H1 (cell line): ENCODE measurements at regions not wholly inside any gene's neighbourhood (a gene's known extent, or its start where the extent isn't known, plus 50 kb on each side); places are given as distances from the start of the nearest gene placed in this dataset.

Experiments
- CTCF ChIA-PET: fragments of 300-600 bp; sonication (Branson Sonifier 250); formaldehyde crosslinking; loops from one replicate; lab custom pipeline; 2021; ENCODE audit not compliant: partially characterized antibody; lab: Charles Lee
- POLR2A ChIA-PET: fragments of 300-600 bp; sonication (Branson Sonifier 250); formaldehyde crosslinking; loops from one replicate; lab custom pipeline; 2021; ENCODE audit warnings: inconsistent platforms; ENCODE audit not compliant: partially characterized antibody; lab: Charles Lee
- DNase-seq, 2 experiments: peaks; one replicate each; pipeline versions ENCODE4 v3.0.0 to v3.0.0-alpha.2; 2010 to 2022; ENCODE audit warnings: low spot score in 2 of 2, low read depth in 1 of 2, mixed read lengths in 1 of 2
- FAIRE-seq: peaks from 2 replicates; lab custom pipeline; 2011; peaks lifted over from hg19 to GRCh38; lab: Jason Lieb, UNC
- H2AFZ ChIP-seq: 2 replicates; pipeline ENCODE4 v1.8.1; 2012; ENCODE audit warnings: low read length, inconsistent platforms
- H2AK5ac ChIP-seq: 2 replicates; pipeline ENCODE4 v1.6.1; 2013; ENCODE audit warnings: low read depth, low read length
- H2BK120ac ChIP-seq: replicated peaks from 2 replicates; pipeline ENCODE3; 2013; ENCODE audit warnings: low read depth, low read length, inconsistent platforms
- H2BK12ac ChIP-seq: 2 replicates; pipeline ENCODE4 v1.6.1; 2013; ENCODE audit warnings: low read depth, low read length
- H2BK15ac ChIP-seq: 2 replicates; pipeline ENCODE4 v1.6.1; 2013; ENCODE audit warnings: low read length
- H2BK20ac ChIP-seq: 2 replicates; pipeline ENCODE4 v1.6.1; 2013; ENCODE audit warnings: low read length
- H2BK5ac ChIP-seq: 2 replicates; pipeline ENCODE4 v1.6.1; 2013; ENCODE audit warnings: low read depth, low read length
- H3K14ac ChIP-seq: 2 replicates; pipeline ENCODE4 v1.6.1; 2013; ENCODE audit warnings: inconsistent platforms; ENCODE audit not compliant: insufficient read length
- H3K18ac ChIP-seq: 2 replicates; pipeline ENCODE4 v1.6.1; 2013; ENCODE audit warnings: low read length; ENCODE audit errors: extremely low read depth
- H3K23ac ChIP-seq: 2 replicates; pipeline ENCODE4 v1.6.1; 2013; ENCODE audit warnings: inconsistent platforms; ENCODE audit not compliant: insufficient read length
- H3K23me2 ChIP-seq: 2 replicates; pipeline ENCODE4 v1.6.1; 2013; ENCODE audit warnings: low read depth, low read length
- H3K27ac ChIP-seq: 2 replicates; pipeline ENCODE4 v1.6.1; 2011; ENCODE audit warnings: low read depth, low read length, inconsistent platforms
- H3K27me3 ChIP-seq, 4 experiments: replicated peaks in 1 of 4; 1 replicate in 1 of 4; 2 replicates in 3 of 4; pipeline versions ENCODE4 v1.6.1 to v1.8.1; 2011 to 2013; ENCODE audit warnings: low read length in 3 of 4, mild to moderate bottlenecking in 3 of 4, inconsistent platforms in 2 of 4, mixed read lengths in 2 of 4, moderate library complexity in 1 of 4; ENCODE audit not compliant: control insufficient read depth in 3 of 4, insufficient read depth in 3 of 4; ENCODE audit errors: extremely low read depth in 1 of 4
- H3K36me3 ChIP-seq, 4 experiments: 2 replicates each; pipeline versions ENCODE4 v1.6.1 to v1.8.1; 2011 to 2013; ENCODE audit warnings: mild to moderate bottlenecking in 4 of 4, low read length in 3 of 4, moderate library complexity in 2 of 4, control low read depth in 1 of 4, inconsistent platforms in 1 of 4; ENCODE audit not compliant: insufficient read depth in 4 of 4, control insufficient read depth in 2 of 4
- H3K4ac ChIP-seq: replicated peaks from 2 replicates; pipeline ENCODE3; 2013; ENCODE audit warnings: low read length, low read depth, mixed read lengths, inconsistent platforms; ENCODE audit not compliant: insufficient read length
- H3K4me1 ChIP-seq, 4 experiments: replicated peaks in 1 of 4; 1 replicate in 1 of 4; 2 replicates in 3 of 4; pipeline versions ENCODE4 v1.6.1 to v1.8.1; 2011 to 2013; ENCODE audit warnings: low read length in 3 of 4, inconsistent platforms in 2 of 4, mixed read lengths in 1 of 4; ENCODE audit not compliant: insufficient read depth in 4 of 4, control insufficient read depth in 3 of 4
- H3K4me2 ChIP-seq, 2 experiments: 2 replicates each; pipeline versions ENCODE4 v1.6.1 to v1.8.1; 2011 to 2013; ENCODE audit warnings: low read depth in 2 of 2, low read length in 2 of 2, control low read depth in 1 of 2, inconsistent platforms in 1 of 2, mild to moderate bottlenecking in 1 of 2; ENCODE audit not compliant: insufficient read depth in 1 of 2
- H3K4me3 ChIP-seq, 4 experiments: fragments of 200-600, 300-600 bp in 1 of 4; sonication (generic), shearing (Covaris generic), sonication (Bioruptor Twin) in 1 of 4; 2 replicates each; pipeline versions ENCODE4 v1.5.1 to v1.8.1; 2011 to 2016; ENCODE audit warnings: low read length in 4 of 4, low read depth in 3 of 4, control low read depth in 2 of 4, inconsistent platforms in 2 of 4, mild to moderate bottlenecking in 2 of 4, mixed read lengths in 1 of 4, moderate library complexity in 1 of 4; ENCODE audit not compliant: insufficient read depth in 2 of 4; ENCODE audit errors: extremely low read depth in 1 of 4
- H3K56ac ChIP-seq: replicated peaks from 2 replicates; pipeline ENCODE3; 2013; ENCODE audit warnings: low read depth, mild to moderate bottlenecking, mixed read lengths, low read length, inconsistent platforms; ENCODE audit not compliant: insufficient read length
- H3K79me1 ChIP-seq: 2 replicates; pipeline ENCODE4 v1.6.1; 2013; ENCODE audit warnings: low read depth, low read length, control low read depth
- H3K79me2 ChIP-seq, 2 experiments: 2 replicates each; pipeline versions ENCODE4 v1.6.1 to v1.8.1; 2012 to 2013; ENCODE audit warnings: low read length in 2 of 2, mild to moderate bottlenecking in 2 of 2, inconsistent platforms in 1 of 2; ENCODE audit not compliant: insufficient read depth in 2 of 2, control insufficient read depth in 1 of 2
- H3K9ac ChIP-seq, 4 experiments: replicated peaks in 1 of 4; 1 replicate in 1 of 4; 2 replicates in 3 of 4; pipeline versions ENCODE4 v1.6.1 to v1.8.1; 2011 to 2013; ENCODE audit warnings: low read depth in 3 of 4, low read length in 3 of 4, control low read depth in 2 of 4, mild to moderate bottlenecking in 2 of 4, moderate library complexity in 2 of 4, inconsistent platforms in 1 of 4; ENCODE audit errors: extremely low read depth in 1 of 4
- H3K9me3 ChIP-seq, 2 experiments: 2 replicates each; pipeline versions ENCODE4 v1.6.1 to v1.8.1; 2012 to 2013; ENCODE audit warnings: mild to moderate bottlenecking in 2 of 2, moderate library complexity in 2 of 2, control low read depth in 1 of 2, inconsistent platforms in 1 of 2, low read depth in 1 of 2, low read length in 1 of 2, mixed read lengths in 1 of 2; ENCODE audit not compliant: insufficient read depth in 2 of 2
- H4K20me1 ChIP-seq, 2 experiments: replicated peaks in 1 of 2; 2 replicates each; pipeline versions ENCODE3 to v1.8.1; 2011 to 2013; ENCODE audit warnings: inconsistent platforms in 2 of 2, low read length in 2 of 2, mild to moderate bottlenecking in 1 of 2; ENCODE audit not compliant: insufficient read depth in 2 of 2, control insufficient read depth in 1 of 2
- H4K5ac ChIP-seq: 2 replicates; pipeline ENCODE4 v1.6.1; 2013; ENCODE audit warnings: low read length, low read depth, mixed read lengths, inconsistent platforms; ENCODE audit not compliant: insufficient read length
- H4K8ac ChIP-seq: 2 replicates; pipeline ENCODE4 v1.8.0; 2013; ENCODE audit warnings: mild to moderate bottlenecking, moderate library complexity, low read length, inconsistent platforms; ENCODE audit not compliant: insufficient read depth; ENCODE audit errors: extremely low read depth
- H4K91ac ChIP-seq: replicated peaks from 2 replicates; pipeline ENCODE3; 2013; ENCODE audit warnings: low read length, mixed read lengths, inconsistent platforms; ENCODE audit not compliant: insufficient read length
- EP300 ChIP-seq, 2 experiments: IDR thresholded peaks; 1 replicate in 1 of 2; 2 replicates in 1 of 2; pipeline ENCODE4 v1.6.1; 2011 to 2012; ENCODE audit warnings: low read depth in 2 of 2, low read length in 2 of 2, mild to moderate bottlenecking in 2 of 2, borderline replicate concordance in 1 of 2, inconsistent platforms in 1 of 2, moderate library complexity in 1 of 2
- NRF1 ChIP-seq: IDR thresholded peaks from 2 replicates; pipeline ENCODE4 v1.6.1; 2011; ENCODE audit warnings: mild to moderate bottlenecking, low read depth, low read length, improper control_type of control experiment
- TEAD4 ChIP-seq: IDR thresholded peaks from 2 replicates; pipeline ENCODE4 v1.6.1; 2012; ENCODE audit warnings: low read depth, low read length, inconsistent platforms, mixed read lengths
- USF2 ChIP-seq: IDR thresholded peaks from 2 replicates; pipeline ENCODE4 v1.6.1; 2011; ENCODE audit warnings: low read length, improper control_type of control experiment
- YY1 ChIP-seq: IDR thresholded peaks from 2 replicates; pipeline ENCODE4 v1.6.1; 2011; ENCODE audit warnings: low read depth, mild to moderate bottlenecking, low read length
- WGBS, 2 experiments: shearing (Covaris generic) in 1 of 2; methylation state at CpG; one replicate each; pipeline versions ENCODE4 v1.1.6 to v1.1.7; 2013 to 2015; ENCODE audit warnings: low lambda C conversion rate in 2 of 2, mixed read lengths in 2 of 2, inconsistent platforms in 1 of 2, low coverage in 1 of 2, missing lambda C conversion rate in 1 of 2; ENCODE audit not compliant: insufficient replicate concordance in 2 of 2, insufficient coverage in 1 of 2, insufficient read length in 1 of 2; ENCODE audit errors: extremely low coverage in 1 of 2, missing lambda C conversion rate in 1 of 2; 5-methylcytosine and 5-hydroxymethylcytosine counted together

DNA sequence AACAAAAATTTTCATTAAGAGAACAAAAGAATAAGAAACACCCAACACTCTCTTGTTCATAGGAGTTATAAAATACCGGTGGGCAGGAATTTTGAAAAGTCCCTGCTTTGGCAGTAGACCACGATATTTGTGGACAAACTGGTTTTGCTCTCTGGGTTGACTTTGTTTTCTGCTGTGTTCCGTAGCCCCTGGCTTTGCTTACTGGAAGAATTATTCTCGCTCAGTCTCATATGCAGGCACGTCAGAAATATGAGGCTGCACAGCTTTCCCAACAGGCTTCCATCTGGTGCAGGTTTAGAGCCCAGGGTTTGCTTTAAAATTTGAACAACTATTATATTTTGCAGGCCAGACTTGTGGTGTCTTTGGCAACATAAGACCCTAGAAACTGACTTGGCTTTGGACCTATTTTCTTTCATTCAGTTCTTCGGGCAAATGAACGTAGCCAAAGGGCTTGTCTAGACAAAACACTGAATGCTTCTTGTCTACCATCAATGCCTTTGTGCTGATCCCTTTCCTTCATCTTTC is 2012.6 kb downstream of the PCDH9 start:
- WGBS, 2 experiments = 93% methylated on average over 7 of the region's 7 CpGs; no CpG with 5 or more reads in 1 of the 2 experiments
- H2BK5ac ChIP-seq = no peak overlapping the region
- no peak overlapping the region; the same call in 1 of the 2 replicates for H2AFZ ChIP-seq
- H3K4me1 ChIP-seq = no peaks in the 10 kb centered on the region
- ChIA-PET POLR2A (no interaction called here), CTCF (no interaction called here)
- H3K79me2 ChIP-seq = no peaks in the 10 kb centered on the region
- no peak overlapping the region for H3K18ac ChIP-seq
- no peak overlapping the region for H3K4me3 ChIP-seq
- no peak overlapping the region for H3K4me2 ChIP-seq
- H2BK15ac ChIP-seq = no peak overlapping the region
- no peak overlapping the region for H4K8ac ChIP-seq
- H3K56ac ChIP-seq = no peak overlapping the region
- H4K91ac ChIP-seq = no peak overlapping the region
- H3K14ac ChIP-seq = no peak overlapping the region
- no peak overlapping the region for H3K27ac ChIP-seq
- no peaks in the 10 kb centered on the region for H4K20me1 ChIP-seq
- DNase-seq = no peak
- H3K9me3 ChIP-seq = no peaks in the 10 kb centered on the region
- no peaks in the 10 kb centered on the region for H3K79me1 ChIP-seq
- H2BK12ac ChIP-seq = no peak overlapping the region
- H3K23ac ChIP-seq = no peak overlapping the region
- H2AK5ac ChIP-seq = no peak overlapping the region
- no peaks in the 10 kb centered on the region for H3K23me2 ChIP-seq
- no peak overlapping the region for H4K5ac ChIP-seq
- H2BK20ac ChIP-seq = no peak overlapping the region
- H3K27me3 ChIP-seq = no peaks in the 10 kb centered on the region
- TF ChIP-seq NRF1 (no peak), TEAD4 (no peak), USF2 (no peak), EP300 (IDR thresholded peaks at IDR 0.05; ENCODE audit: borderline replicate concordance in 1 of 2, low read depth in 2 of 2, low read length in 2 of 2) (no peak), YY1 (no peak)
- H2BK120ac ChIP-seq = no peak overlapping the region
- no peak overlapping the region for H3K4ac ChIP-seq
- no peak for FAIRE-seq
- H3K9ac ChIP-seq = no peak overlapping the region
- no peaks in the 10 kb centered on the region for H3K36me3 ChIP-seq
